ENCODE measurements at regions not wholly inside any gene's neighbourhood (a gene's known extent, or its start where the extent isn't known, plus 50 kb on each side); places are given as distances from the start of the nearest gene placed in this dataset.

DNA sequence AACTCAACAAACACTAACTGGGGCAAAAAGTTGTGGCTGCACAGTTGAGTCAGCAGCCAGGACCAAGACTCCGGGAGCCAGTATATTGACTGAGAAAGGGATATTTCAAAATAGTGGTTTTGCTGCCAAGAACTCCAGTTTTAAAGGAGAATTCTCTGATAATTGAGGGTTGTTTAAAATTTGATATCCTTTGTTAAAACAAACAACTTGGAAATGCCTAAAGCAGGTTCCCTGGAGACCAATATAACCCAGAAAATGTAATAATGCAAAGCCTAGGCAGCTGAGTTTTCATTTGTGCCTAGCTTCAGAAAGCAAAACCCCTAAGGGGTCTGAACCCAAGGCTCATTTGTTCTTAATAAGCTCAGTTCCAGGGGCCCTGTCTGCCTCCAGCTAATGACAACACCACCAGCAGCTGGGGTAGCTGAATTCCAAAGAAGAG, 311.7 kb upstream of the CCDC196 start:
- DNase-seq (ENCODE audit: low read depth, low spot score): no peak

DNA sequence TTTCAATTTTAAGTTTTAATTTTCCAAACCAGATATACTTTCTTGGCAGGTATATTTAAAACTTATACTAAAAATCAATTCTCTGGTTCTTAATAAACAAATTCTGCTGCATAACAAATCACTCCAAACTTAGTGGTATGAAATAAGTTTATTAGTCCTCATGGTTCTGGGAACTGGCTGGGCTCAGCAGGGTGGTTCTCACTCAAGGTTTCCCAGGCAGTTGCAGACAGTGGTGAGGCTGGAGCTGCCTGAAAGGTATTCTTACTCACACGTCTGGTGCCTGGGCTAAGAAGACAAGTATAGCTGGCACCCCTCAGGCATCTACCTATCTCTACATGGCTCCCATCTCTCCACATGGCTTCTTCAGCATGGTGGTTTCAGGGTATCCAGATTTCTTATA, 308.2 kb upstream of the CCDC196 start:
- no peak for DNase-seq (ENCODE audit: low read depth, low spot score)

DNA sequence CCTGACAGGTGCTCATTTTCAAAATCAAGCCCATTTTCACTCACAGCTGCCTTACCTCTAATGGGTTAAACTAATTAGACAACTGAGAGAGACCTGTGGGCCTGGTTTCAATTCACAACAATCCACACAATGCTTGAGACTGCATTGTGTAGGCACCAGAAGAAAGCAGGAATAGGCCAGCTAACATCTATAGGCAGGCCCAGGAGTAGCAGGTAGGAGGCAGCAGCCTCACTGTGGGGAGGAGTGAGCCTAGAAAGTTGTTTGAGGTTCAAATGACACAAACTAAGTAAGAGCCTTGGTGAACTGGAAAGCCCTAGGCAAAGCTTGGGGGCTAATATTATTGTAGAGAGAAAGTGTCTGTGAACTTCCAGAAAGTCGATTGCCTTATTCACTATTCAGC, 289.5 kb upstream of the CCDC196 start:
- DNase-seq (ENCODE audit: low read depth, low spot score): no peak

DNA sequence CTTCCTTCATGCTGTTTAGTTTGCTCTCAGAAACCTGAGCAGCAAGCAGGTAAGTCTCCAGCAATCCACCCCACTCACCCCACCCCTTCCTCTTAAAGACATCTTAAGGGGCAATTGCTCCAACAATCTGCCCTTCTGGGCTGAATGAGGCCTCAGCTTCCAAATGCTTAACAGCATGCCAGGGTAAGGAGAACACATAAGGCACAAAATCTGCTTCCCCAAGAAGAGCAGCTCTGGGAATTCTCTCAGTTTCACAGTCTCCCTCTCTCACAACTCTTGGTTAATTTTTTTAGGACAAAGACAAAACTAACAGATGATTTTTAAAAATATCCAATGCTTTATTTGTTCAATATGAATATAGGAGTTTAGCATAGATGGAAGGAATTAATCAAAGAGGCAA, 288.9 kb upstream of the CCDC196 start:
- no peak for DNase-seq (ENCODE audit: low read depth, low spot score)

DNA sequence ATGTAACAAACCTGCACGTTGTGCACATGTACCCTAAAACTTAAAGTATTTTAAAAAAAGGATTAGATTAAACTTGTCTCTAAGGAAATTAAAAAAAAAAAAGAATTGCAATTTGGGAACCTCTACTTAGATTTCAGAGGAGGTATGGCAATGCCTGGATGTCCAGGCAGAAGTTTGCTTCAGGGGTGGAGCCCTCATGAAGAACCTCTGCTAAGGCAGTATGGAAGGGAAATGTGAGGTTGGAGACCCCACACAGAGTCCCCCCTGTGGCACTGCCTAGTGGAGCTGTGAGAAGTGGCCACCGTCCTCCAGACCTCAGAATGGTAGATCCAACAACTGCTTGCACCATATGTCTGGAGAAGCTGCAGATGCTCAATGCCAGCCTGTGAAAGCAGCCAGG, 279.6 kb upstream of the CCDC196 start:
- DNase-seq (ENCODE audit: low read depth, low spot score): no peak

DNA sequence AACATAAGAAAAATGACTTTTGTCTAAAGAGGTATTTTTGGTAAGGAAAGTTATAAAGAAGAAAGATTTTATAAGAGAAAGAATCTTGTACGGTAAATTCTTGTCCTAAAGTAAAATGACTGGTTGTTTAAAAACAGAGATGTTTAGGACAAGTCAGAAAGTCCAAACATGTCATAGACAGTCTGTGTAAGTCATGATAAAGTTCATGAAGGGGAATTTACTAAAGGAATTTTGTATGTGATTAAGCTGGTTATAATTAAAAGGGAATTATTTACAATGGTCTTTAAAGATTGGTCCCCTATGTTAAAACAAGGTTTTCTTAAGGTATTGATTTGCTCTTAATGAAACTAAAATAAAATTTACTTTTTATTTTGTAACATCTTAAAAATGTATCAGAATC, 269.4 kb upstream of the CCDC196 start:
- no peak for DNase-seq (ENCODE audit: low read depth, low spot score)

DNA sequence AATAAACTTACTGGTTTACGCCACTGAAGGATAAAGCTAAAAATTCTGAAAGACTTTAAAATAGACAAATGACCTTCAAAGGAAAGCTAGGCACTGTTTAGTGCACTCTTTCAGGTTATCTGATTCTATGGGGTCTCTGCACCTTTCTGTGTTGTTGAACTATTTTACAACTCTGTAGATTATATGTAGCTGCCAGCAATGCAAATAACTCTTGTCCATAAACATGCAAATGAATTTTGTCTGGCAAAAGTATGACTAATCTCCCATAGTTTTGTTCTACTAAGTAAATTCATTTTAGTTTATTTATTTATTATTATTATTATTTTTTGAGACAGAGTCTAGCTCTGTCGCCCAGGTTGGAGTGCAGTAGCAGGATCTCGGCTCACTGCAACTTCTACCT, 266.3 kb upstream of the CCDC196 start:
- no peak for DNase-seq (ENCODE audit: low read depth, low spot score)

DNA sequence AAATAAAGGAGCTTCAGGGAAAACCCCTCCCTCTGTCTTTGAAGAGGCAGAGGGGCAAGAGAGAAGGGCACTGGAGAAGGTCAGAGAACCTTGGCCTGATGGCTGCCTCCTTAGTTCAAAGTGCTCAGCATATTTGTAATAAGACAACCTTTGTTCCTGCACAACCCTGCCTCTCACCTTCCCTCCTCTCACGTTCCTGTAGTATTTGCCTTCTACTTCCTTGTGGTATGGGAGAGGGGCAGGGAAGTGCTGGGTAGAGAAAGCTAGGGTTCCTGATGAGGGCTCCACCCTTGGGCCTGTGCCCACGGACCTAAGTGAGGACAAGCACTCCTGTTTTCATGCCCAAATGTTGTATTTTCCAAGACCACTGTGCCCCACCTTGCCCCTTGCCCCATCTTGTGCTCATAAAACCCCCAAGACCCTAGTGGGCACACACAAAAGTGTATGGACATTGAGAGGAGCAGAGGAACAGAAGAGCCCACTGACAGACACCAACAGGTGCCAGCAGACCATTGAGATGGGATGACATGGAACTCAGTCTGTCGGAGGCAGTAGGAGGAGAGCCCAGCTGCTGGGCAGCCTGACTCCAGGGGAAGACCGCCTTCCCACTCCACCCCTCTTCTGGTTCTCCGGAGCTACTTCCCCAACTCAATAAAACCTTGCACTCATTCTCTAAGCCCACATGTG, 261.5 kb upstream of the CCDC196 start:
- no peak for DNase-seq (ENCODE audit: low read depth, low spot score)

DNA sequence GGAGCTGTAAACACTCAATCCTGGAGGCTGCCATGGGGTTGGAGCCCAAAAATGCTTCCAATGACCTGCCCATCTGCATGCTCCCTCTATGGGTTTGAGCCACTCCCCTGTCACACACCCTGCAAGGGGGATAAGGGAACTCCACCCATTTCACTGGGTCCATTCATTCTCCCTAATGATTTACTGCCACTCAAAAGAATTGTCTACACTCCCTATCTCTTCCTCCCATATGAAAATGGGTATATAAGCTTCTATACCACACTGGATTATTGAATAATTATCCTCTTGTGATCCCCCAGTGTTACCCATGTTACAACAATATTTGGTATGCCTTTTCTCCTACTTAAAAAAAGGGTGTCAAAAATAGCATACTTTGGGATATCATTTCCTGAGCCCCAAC, 260.8 kb upstream of the CCDC196 start:
- DNase-seq (ENCODE audit: low read depth, low spot score): no peak

DNA sequence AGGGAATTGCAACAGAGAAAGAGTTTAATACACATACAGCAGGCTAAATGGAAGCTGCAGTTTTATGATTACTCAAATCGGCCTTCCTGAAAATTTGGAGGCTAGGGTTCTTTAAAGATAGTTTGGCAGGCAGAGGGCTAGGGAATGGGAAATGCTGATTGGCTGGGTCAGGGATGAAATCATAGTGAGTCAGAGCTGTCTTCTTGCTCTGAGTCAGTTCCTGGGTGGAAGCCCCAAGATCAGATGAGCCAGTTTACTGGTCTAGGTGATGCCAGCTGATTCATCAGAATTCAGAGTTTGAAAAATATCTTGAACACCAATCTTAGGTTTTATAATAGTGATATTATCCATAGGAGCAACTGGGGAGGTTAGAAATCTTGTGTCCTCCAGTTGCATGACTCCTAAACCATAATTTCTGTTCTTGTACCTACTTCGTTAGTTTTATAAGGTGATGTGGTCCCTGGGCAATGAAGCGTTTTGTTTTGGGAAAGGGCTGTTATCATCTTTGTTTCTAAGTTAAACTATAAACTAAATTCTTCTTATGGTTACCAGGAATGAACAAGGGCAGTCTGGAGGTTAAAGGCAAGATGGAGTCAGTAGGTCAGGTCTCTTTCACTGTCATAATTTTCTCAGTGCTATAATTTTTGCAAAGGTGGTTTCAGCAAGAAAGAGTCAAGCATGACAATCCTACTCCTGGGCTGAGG, 257.8 kb upstream of the CCDC196 start:
- DNase-seq (ENCODE audit: low read depth, low spot score): no peak

DNA sequence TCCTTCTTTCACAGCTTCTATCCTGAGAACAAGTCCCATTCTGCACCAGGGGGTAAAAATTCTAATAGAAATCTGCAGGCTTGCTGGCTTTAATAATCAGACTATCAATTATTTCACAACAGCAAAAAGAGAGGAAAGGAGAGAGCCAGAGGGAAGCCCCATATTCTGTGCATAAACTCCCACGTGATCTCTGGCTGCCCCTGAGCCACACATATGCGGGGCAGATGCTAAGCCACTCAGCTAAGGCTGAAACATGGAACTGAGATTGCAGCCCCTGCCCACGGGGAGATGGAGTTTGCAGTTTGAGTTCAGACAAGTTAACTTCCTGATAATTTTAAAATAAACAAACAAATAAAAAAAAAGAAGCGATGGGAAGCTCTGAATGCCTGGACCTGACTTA, 254.4 kb upstream of the CCDC196 start:
- no peak for DNase-seq (ENCODE audit: low read depth, low spot score)

DNA sequence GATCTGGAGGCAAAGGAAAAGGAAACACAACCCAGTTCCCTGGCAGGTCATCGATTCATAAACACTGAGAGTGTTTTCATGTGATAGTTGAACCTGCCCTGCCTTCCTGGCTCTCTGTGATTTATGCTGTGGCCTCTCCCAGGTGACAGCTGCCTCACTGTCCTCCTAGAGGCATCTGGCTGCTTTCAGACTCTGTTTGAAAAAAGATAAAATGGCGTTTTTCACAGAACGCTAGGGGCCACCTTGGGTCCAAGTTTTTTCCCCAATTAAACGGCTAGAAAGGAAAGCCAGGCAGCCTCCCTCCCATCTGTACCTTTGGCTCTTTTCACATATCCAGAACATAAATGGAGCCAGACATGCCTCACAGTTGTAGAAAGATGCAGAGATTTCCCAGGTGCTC, 252.6 kb upstream of the CCDC196 start:
- DNase-seq (ENCODE audit: low read depth, low spot score): no peak

DNA sequence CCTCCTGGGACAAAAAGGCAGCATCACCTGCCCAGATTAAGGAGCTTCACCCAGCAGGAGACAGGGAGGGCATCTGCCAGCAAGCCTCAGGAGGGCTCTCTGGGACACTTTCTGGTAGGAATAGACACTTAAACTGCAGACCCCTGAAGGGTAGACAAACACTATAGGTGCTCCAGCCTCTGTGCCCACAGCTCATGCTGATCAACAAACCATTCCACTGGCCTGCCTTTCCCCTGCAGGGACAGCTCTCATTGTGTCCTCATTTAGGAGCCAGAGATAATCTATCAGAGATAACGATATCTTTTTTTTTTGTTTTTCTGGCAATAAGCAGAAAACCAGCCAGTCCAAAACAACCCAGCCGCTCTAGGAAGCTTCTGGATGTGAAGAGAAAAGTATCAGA, 251.8 kb upstream of the CCDC196 start:
- no peak for DNase-seq (ENCODE audit: low read depth, low spot score)

DNA sequence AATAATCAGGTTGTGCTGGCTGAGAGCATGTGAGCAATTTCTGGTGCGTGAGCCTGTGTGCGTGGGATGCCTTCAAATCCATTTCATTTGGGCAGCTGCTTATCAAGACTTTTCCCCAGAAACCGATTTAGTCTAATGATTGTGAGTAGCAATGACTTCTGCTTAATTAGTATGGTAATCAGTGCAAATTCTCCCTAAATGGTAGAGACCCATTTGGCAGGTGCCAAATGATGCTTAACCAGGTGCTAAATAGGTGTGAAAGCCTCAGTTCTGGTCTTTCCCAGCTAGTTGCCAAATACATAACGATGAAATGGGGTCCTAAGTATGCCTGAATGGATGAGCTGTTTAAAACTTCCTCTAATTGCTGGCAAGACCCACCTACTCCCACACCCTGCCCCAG, 248.4 kb upstream of the CCDC196 start:
- no peak for DNase-seq (ENCODE audit: low read depth, low spot score)

DNA sequence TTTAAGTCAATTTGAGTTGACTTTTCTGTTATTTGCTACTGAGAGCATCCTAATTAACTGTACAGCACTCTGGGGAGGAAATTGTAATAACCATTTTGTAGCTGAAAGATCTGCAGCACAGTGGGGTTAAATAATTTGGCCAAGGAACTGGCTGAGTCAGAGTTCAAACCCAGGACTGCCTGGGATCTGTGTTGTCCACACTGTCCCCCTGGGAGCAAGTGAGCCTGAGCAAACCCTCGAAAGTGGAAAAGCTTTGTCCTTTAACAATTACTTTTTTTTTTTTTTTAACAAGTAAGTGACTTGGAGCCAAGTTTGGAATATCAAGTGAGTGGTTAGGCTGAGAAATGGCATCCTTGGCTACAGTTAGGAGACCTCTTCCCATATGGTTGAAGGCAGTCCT, 247.2 kb upstream of the CCDC196 start:
- no peak for DNase-seq (ENCODE audit: low read depth, low spot score)

DNA sequence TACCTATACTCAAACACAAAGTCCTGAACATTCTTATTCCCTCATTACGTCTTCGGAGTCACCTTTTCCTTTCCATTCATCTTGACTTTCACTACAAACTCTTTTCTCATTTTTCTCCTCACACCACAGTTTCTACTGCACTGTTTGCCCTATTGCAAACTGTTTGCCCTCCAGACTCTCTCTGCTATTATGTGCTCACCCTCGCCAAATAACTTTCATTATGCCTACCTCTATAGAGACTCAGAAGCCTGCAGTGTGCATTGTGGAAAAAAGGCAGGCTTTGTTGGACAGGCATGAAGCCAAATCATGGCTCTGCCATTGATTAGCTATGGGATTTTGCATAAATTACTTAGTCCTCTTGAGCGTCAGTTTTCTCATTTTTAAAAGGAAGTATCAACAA, 246.6 kb upstream of the CCDC196 start:
- no peak for DNase-seq (ENCODE audit: low read depth, low spot score)

DNA sequence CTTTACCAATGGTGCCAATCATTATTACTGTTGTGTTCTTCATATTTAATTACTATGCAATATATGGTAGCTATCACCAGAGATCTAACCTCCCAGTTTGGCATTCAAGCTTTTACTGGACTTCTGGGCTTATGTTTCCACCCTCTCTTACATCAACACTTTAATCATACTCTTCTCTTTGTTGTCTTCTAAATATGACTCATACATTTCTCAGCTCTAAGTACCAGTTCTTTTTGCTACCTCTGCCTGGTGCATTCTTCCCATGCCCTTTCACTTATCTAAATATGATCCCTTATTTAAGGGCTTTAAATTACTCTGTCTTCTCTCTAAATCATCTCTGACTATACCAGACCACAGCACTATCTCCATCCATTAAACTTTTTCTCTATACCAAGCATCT, 246.1 kb upstream of the CCDC196 start:
- no peak for DNase-seq (ENCODE audit: low read depth, low spot score)

DNA sequence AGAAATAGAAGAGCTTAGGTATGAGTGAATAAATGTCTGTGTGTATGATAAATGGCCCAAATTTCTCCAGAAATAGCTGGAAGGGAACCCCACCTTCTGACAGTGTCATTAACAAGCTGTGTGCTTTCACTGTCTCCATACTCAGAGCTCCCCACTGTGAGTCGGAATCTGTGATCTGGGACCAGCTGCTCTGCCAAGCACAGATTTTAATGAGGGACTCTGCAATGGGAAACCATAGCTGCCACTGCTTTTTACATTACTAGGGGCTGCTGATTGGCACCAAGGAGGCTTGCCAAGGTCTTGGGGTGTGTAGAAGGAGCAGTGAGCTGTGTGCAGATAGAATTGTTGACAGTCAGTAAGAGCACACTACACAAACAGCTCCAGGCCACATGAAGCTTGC, 244.2 kb upstream of the CCDC196 start:
- no peak for DNase-seq (ENCODE audit: low read depth, low spot score)

DNA sequence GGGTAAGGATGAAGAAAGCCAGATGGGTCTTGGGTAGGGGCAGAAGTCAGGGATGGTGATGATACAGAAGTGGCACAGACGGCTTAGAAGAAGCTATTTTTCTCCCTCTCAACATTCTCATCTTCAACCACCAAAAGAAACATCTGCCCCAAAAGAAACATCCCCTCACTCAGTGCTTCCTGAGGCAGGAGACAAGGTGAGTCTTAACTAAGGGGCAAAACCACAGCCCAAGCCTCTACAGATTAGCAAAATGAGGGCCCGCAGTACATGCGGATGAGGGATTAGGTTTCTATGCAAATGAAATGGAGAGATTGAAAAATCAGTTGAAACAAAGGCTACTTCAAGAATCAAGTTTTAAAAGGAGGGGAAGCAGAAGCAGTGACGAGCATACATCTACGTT, 241.3 kb upstream of the CCDC196 start:
- no peak for DNase-seq (ENCODE audit: low read depth, low spot score)

DNA sequence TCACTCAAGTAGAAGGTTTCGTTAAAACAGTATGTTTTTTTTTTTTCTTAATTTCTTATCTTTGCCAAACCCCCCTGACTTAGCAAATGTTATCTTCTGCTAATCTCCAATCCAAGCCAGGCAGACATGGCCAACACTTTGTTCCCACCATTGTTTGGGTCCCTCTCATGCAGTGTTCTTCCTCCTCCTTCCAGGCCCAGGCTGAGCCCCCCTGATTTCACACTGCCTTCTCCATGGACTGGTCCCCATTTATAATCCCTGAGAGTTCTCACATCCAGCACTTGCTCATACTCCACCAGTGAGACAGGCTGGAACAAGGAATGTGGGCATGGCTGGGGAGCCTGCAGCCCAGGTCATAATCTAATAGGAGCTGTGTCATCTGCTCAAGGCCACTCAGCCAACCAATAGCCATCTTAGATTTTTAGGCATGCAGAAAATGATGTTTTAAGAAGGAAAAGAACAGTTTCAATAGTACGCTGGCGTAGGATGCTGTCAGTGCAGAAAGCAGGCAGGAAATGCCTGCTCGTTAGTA, 238.4 kb upstream of the CCDC196 start:
- no peak for DNase-seq (ENCODE audit: low read depth, low spot score)

DNA sequence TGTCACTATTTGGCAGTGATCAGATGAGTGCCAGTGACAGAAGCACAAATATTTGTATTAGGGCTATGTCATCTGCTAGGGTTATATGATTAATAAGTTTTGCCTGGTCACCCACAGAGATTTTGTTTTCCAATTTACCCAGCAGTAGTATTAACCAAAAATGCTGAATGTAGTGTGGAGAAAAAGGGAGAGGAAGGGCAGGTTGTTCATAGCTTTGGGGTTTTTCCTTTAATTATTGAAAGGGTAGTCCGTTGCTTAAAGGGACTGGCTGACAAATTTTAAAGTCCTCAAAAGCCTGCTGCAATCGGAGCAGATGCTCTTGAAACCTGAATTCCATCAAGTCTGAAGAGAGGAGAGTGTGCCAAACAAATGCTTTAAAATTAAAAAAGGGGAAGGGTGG, 237.9 kb upstream of the CCDC196 start:
- no peak for DNase-seq (ENCODE audit: low read depth, low spot score)

DNA sequence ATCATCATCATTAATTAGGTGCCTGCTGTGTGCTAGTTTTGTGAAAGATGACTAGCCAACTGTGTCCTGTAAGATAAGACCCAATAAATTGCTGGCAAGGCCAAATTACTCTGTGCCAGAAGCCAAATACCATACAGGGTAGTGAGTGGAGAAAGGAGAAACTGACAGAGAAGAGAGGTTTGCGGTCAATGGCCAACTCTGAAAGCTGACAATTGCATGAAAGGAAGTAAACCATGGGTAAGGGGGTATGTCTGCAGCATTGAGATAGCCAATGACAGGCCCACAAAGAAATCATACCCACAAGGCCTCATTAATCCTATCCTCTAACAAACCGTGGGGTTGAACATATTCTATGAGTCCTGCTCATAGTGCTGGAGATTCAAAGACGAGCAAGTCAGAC, 236.6 kb upstream of the CCDC196 start:
- no peak for DNase-seq (ENCODE audit: low read depth, low spot score)

DNA sequence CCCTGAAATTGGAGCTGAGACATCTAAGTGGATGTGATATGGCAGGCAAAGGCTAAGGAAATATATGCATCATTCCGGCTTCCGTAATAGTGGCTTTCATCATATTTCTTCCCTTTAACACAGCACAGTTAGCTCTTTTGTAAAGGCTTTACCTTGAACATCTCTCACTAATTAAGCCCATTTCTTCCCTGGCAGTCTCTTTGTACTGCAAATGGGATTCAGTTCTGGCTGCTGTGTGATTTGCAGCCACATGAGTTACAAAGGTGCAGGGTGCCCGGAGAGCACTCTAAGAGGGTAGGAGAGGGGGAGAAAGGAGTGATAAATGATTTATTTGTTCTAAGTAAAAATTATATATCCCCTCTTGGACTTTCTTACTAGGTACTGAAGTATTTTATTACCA, 232.1 kb upstream of the CCDC196 start:
- no peak for DNase-seq (ENCODE audit: low read depth, low spot score)

Measured in brain pericyte (primary cell).